ENCODE measurements at regions not wholly inside any gene's neighbourhood (a gene's known extent, or its start where the extent isn't known, plus 50 kb on each side); places are given as distances from the start of the nearest gene placed in this dataset.

DNA sequence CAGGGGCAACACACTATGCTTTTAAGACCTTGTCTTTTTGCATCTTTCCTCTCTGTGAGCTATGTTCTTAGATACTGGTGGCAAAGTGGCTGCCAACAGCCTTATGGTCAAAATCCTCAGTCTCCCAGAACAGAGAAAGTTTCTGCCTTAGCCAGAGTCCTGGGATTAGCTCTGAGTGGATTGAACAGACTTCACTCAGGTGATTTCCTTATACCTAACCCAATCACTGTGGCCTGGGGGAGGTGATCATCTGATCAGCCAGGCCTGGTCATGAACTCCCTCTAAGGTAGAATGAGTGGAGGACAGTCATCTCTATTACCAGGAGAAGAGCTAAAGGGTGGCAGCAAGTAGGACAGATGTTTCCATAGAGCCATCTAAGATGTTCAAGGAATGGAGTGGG is 218.5 kb upstream of the E2F8 start:
- TF ChIP-seq, protein P1, sequence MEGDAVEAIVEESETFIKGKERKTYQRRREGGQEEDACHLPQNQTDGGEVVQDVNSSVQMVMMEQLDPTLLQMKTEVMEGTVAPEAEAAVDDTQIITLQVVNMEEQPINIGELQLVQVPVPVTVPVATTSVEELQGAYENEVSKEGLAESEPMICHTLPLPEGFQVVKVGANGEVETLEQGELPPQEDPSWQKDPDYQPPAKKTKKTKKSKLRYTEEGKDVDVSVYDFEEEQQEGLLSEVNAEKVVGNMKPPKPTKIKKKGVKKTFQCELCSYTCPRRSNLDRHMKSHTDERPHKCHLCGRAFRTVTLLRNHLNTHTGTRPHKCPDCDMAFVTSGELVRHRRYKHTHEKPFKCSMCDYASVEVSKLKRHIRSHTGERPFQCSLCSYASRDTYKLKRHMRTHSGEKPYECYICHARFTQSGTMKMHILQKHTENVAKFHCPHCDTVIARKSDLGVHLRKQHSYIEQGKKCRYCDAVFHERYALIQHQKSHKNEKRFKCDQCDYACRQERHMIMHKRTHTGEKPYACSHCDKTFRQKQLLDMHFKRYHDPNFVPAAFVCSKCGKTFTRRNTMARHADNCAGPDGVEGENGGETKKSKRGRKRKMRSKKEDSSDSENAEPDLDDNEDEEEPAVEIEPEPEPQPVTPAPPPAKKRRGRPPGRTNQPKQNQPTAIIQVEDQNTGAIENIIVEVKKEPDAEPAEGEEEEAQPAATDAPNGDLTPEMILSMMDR (IDR thresholded peaks at IDR 0.05; ENCODE audit: borderline replicate concordance, extremely low read depth, low read length, poor library complexity, severe bottlenecking), result no peak
- no peak for TF ChIP-seq EZH2 (IDR thresholded peaks at IDR 0.05; ENCODE audit: borderline replicate concordance, low read depth, low read length, severe bottlenecking)
